Activated T-cell treated with anti-CD3 and anti-CD28 coated beads for 24 hours (primary cell): ENCODE measurements at regions not wholly inside any gene's neighbourhood (a gene's known extent, or its start where the extent isn't known, plus 50 kb on each side); places are given as distances from the start of the nearest gene placed in this dataset.

ENCODE experiments used
- DNase-seq: peaks from one replicate; pipeline ENCODE4 v3.0.0-alpha.2; 2020; ENCODE audit warnings: low read depth

DNA sequence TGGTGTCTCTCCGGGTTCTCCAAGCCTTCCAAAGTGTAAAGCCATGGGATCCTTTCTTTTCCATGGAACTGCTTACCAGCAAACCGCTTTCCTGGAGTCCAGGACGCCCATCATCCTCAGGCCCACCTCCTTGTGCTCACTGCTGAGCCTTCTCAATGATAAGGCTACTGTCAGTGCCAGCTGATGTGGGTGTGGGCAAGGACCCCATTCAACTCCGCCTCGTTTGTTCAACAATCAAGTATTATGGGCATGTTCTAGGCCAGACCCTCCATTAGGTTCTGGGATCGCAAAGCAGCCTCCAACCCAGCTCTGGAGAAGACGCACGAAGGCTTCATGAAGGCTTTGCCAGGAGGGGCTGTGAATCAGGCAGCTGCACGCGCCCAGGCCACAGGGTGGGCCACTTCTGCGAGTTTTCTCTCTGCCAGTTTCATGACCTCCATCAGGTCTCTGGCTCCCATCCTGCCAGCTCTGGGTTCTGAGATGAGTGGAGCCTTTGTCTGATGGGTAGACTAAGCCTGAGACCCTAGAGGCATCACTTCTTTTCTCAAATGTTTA, 177.1 kb downstream of the MRPL14 start:
- no peak for DNase-seq

GRCh38 chr6:43949551-43949991, 177.7 kb downstream of the MRPL14 start:
- DNase-seq = no peak

DNA sequence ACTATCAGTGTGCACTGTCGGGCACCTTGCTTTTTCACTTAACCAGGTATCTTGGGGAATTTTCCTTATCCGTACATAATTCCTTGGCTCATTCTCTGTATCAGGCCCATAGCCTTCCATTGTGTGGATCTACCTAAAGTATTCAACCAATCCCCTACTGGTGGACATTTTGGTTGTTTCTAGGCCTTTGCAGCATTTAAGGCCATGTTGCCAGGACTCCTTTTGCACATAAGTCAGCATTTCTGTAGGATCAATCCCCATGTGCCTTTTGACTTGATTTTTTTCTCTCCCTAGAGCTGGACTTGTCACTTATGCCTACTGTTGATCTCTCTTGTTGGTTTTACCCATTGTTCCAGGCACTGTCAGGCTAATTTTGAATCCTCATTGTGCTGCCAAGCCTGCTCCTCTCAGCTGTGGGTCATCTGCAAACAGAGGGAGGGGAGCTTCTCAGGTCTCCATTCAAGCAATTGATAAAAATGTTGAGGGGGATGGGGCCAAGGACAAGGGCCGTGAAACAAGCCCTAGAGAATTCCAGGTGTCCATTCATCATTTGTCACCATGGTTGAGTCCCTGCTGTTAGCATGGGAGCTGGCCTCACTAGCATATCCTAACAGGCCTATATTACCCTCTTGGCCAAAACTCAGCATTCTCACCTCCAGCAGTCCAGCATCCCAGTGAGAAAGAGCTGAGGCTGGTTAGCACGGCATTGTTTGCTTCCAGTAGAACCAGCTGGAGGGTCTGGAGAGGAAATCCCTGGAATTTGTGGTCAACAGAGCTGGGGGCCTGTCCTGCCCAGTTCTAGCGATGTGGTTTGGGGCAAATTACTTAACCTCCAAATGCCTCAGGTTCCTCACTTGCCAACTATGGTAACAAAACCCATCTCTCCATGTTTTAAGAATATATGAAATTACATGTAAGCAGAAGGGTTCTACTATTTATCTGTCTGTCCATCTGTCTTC, 178.4 kb downstream of the MRPL14 start:
- DNase-seq = no peak

DNA sequence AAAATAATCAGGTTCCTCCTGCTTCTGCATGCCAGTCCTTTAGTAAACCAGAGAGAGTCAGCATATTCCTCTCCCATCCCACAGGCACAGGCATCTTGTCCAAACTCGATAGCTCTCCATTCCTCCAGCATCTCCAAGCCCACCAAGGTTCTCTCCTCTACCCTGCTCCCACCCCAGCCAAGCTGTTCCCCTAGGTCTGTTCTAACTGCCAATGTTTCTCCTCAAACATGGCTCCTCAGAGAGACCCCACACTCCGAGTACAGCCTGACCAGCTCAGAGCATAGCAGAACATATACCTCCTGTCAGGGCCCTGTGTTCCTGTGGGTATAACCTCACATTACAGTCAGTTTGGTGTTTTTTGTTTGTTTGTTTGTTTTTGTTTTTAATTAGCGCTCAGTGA, 177.8 kb downstream of the VEGFA start:
- no peak for DNase-seq

- DNase-seq = no peak
These were observed 176.8 kb downstream of the VEGFA start for GRCh38 chr6:43946641-43947363.

DNA sequence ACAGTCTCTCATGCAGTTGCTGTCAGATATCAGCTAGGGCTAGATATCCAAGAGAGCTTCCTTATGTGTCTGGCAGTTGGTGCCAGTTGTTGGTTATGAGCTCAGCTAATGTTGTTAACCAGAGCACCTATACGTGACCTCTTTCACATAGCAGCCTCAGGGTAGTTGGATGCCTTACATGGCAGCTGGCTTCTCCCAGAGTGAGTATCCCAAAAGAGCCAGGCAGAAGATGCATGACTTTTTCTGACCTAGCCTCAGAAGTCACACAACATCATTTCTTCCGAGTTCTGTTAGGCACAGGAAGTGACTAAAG, 175.7 kb downstream of the VEGFA start:
- DNase-seq = no peak

DNA sequence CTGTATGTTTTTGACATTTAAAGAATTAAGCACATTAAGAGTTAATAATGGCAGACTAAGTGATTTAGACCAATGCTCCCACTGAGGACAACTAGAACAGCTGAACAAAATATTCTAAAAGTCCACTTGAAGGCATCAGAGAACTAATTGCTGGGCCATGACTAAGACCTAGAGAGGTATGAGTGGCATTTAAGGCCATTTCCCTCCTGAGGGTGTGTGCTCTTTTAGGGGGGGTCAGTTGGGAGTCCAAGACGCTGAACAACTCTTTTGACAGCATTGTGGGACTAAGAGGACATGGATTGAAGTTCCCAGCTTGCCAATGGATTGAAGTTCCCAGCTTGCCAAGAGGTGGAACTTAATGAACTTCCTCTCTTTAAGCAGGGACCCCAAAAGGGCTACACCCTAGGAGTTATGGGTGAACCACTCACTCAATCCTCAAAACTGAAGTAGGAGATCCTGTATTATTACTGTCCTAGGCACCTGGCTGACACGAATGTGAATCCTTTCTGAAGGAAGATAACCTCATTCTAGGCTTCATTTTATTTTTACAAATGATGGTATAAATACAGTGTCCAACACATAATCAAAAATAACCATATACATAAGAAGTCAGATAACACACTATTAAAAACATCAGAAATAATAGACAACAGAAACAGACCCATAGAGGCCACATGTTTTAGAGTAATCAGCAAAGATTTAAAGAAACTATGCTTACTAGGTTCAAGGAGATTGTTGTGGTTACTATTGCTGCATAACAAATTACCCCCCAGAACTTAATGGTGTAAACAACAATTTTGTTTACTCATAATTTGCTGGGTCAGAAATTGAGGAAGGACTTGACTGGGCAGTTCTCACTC, 175.1 kb downstream of the VEGFA start:
- DNase-seq = no peak

GRCh38 chr6:43943781-43944250, 173.8 kb downstream of the VEGFA start:
- DNase-seq = no peak

DNA sequence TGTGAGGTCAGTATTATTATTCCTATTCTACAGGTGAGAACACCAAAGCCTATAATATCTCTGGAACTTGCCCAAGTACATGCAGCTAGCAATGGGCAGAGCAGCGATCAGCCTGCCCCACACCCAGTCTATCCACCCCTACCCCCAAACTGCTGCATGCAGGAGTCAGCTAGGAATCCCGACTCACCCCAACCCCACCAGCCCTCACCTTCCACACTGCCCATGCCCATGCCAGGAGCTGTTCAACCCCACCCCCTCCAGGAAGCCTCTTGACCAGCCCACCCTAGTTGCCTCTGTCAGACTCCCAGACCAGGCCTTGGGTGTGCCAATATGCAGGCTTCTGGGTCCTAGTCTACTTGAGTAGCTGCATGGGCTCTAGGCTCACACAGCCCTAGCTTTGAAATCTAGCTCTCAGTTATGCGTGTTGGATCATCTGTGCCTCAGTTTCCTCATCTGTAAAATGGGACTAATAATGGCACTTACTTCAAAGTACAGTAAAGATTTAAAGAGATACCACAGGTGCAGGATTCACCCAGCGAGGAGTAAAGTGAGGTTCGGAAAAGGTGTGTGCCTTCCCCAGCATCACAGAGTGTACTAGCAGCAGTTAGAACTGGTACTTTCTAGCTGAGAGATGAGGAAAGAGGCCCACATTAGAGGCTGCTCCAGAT, 173.2 kb downstream of the VEGFA start:
- DNase-seq = no peak

GRCh38 chr6:43942616-43943015, 172.6 kb downstream of the VEGFA start:
- no peak for DNase-seq

DNA sequence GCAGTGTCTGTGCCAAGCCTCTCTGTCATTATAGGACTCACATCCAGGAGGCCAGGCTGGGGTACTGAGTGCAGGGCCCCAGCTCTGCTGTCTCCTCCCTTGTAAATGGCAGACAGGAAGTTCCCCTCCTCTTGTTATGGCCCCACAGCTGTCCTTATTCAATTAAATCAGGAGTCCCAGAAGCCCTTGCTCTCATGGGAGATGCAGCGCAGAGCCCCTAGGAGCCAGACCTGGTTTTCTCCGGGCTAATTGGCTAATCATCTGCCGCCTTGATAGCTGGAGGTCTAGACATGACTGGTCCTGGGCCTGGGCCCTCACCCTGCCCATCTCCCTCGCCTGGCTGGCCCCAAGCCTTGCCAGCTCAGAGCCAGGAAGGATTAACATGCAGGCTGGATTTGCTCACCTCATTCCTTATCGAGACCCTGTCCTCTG, 172.0 kb downstream of the VEGFA start:
- DNase-seq = no peak

GRCh38 chr6:43941174-43941573, 171.2 kb downstream of the VEGFA start:
- no peak for DNase-seq

DNA sequence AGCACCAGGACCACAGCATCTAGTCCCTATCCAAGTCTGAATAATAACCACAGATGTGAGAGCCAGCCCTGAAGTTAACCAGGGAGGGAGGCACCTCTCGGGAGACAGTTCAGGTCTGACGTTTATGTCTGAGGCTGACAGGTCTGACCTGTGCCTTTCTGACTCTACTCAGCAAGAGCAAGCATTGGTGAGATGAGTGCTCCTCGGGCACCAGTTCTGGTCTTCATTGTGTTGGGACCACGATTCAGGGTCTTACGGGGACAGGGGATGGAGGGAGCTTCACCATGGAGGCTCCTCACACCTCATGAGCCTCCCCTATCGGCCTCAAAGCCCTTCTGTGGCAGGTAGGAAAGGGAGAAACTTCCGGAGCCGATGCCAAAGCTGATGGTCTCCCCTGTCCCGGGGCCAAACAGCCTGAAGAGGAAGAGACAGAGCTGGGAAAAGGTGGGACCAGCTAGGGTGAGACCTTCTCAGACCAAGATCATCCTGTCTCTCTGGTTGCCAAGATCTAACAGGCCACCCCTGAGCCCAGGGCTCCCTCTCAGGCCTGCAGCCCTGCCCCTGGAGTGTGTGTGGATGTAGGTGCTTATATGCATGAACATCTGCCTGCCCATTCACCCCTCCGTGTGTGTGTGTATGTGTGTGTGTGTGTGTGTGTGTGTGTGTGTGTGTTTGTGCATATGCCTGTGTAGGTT, 170.5 kb downstream of the VEGFA start:
- no peak for DNase-seq

- DNase-seq = no peak
These were observed 170.0 kb downstream of the VEGFA start for GRCh38 chr6:43940071-43940392.

DNA sequence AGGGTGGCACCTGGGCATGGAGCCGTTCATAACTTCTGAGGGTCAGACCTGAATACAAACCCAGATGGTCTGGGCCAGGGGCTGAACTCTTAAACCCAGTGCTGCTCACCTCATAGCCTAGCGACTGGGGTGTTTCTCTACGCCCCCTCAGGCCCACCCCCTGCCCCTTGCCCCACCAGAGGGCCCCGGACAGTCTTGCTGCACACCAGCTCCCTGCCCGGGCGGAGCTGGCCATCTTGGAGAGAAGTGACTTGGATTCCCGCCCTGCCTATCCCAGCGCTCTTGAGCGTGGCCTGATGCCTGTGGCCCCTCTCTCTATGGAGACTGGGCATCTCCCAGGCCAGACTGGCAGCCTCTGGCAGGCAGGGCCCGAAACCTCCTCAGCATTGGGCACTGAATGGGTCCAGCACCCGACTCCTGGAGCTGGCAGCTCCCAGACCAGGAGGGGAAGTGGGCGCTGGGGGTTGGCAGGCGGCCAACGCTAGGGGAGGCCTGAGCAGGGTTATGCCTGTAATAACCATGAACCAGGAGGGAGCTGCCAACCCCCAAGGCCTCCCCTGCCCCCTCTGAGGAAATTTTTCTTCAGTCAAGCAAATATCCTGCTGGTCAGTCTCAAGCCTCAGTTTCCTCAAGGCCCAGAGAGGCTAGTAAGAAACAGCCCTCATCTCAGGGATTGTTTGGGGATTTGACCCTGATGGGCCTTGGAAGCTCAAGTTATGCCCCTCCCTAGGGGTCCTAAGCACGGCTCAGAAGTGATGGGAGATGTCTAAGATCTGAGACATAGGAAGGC, 169.5 kb downstream of the VEGFA start:
- no peak for DNase-seq

DNA sequence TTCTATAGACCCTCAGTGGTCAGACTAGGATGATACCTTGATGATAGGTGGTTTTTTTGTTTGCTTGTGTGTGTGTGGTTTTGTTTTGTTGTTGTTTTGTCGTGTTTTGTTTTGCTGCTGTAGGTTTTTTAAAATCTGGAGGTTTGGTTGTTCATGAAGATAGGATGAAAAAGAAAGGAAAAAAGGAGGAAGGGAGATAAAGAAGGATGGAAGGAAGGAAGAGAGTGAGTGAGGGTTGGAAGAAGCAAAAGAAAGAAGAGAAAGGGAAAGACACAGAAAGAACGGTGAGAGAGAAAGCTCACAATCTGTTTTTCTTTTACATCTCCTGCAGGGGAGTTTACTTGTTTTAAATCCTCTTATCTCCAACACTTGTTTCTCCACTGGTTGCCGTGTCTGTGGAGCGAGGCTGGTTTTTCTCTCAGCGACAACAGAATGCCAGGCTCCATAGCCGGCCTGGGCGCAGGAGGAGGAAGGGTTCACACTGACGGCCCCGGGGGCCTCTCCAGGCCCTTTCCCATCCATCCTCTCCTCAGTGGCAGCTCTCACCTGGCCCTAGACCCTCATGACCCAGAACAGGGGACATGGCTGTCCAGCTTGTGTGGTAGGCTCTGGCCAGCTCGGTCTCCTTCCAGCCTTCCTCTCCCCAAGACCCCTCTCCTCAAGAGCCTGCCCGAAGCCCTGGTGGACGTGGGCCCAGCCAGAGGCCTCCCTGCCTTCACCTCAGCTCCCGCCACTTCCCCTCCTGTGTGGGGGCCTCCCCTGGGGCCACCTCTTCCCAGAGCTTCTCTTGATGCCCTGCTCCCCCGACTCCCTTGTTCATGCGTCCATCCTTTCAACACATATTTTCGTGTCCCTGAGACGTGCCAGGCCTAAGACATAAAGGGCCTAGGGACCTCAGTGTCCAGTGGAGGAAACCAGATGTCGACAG, 168.4 kb downstream of the VEGFA start:
- DNase-seq = no peak

DNA sequence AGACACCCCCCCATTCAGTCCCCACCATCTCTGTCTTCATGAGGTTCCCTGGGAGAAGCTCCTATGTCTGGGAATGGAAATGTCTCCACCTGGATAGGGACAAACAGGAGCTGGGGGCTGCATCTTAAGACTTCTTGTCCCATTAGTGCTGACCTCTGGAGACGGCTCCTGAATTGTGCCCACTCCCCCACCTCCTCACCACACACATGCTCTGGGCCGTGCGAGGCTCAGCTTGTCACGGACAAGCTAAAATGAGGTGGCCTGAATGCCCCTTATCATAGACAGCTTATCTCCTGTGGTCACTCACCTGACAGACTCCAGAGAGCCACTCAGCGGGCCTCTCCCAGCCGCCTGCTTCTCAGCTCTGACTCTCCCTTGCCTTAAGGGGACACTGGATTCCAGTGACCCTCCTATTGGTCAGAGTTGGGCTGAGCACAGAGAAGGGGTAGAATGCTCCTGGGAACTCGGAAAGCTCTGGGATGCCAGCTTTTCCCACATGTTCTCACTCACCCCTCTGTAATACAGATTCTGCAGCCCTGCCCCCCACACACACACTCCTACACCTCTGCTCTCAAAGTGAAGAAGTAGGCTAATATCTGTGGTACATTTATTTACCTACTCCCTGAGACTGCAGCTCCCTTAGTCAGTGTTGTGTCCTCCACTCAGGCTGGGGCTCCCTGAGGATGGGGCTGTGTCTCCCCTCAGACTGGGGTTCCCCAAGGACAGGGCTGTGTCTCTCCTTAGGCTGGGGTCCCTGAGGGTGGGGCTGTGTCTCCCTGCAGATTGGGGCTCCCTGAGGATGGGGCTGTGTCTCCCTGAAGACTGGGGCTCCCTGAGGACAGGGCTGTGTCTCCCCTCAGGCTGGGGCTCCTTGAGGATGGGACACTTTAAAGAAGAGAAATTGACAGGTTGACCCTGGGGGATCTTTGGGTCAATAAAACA, 167.5 kb downstream of the VEGFA start:
- no peak for DNase-seq

GRCh38 chr6:43936476-43936875, 166.5 kb downstream of the VEGFA start:
- DNase-seq = no peak
